ENCODE measurements at regions not wholly inside any gene's neighbourhood (a gene's known extent, or its start where the extent isn't known, plus 50 kb on each side); places are given as distances from the start of the nearest gene placed in this dataset.
"Not testable (repeated sequence)": the region's sequence is repeated elsewhere in the genome, so short reads cannot be mapped to it uniquely, and the experiment has no call there.

GRCh38 chr7:29641651-29642050, 78.0 kb downstream of the PRR15 start:
- Histone ChIP-seq H3K9ac (ENCODE audit: insufficient read depth in 1 of 2, low read length in 2 of 2) (no peak overlapping the region), H3K9me3 (ENCODE audit: control insufficient read depth in 4 of 4, insufficient read depth in 3 of 4, low read length in 3 of 4) (no peaks in the 10 kb centered on the region), H3K4me1 (ENCODE audit: control insufficient read depth in 5 of 5, insufficient read depth in 5 of 5, low read length in 5 of 5) (no peaks in the 10 kb centered on the region), H3K27me3 (ENCODE audit: control insufficient read depth in 3 of 3, insufficient read depth in 3 of 3, low read length in 2 of 3) (no peaks in the 10 kb centered on the region), H3K4me3 (no peak overlapping the region), H3K27ac (ENCODE audit: low read depth in 1 of 2, low read length in 1 of 2) (no peak overlapping the region), H3K36me3 (ENCODE audit: control insufficient read depth in 4 of 4, insufficient read depth in 4 of 4, low read length in 4 of 4) (no peaks in the 10 kb centered on the region)
- ATAC-seq (ENCODE audit: insufficient read depth, low FRiP score) (no peak), DNase-seq (no peak)
- 94 to 95% methylated on average over 5 of the region's 5 CpGs for WGBS, 2 donors
- no peak for TF ChIP-seq CTCF (IDR thresholded peaks at IDR 0.05; ENCODE audit: control extremely low read depth, extremely low read depth)

GRCh38 chr7:29642494-29643155, 79.0 kb downstream of the PRR15 start:
- Histone ChIP-seq H3K27me3 (ENCODE audit: control insufficient read depth in 3 of 3, insufficient read depth in 3 of 3, low read length in 2 of 3) (no peaks in the 10 kb centered on the region), H3K9me3 (ENCODE audit: control insufficient read depth in 4 of 4, insufficient read depth in 3 of 4, low read length in 3 of 4) (no peaks in the 10 kb centered on the region), H3K9ac (ENCODE audit: insufficient read depth in 1 of 2, low read length in 2 of 2) (no peak overlapping the region), H3K36me3 (ENCODE audit: control insufficient read depth in 4 of 4, insufficient read depth in 4 of 4, low read length in 4 of 4) (no peaks in the 10 kb centered on the region), H3K4me1 (ENCODE audit: control insufficient read depth in 5 of 5, insufficient read depth in 5 of 5, low read length in 5 of 5) (no peaks in the 10 kb centered on the region), H3K4me3 (no peak overlapping the region), H3K27ac (ENCODE audit: low read depth in 1 of 2, low read length in 1 of 2) (no peak overlapping the region)
- TF ChIP-seq CTCF (IDR thresholded peaks at IDR 0.05; ENCODE audit: control extremely low read depth, extremely low read depth): no peak
- WGBS, 2 donors: 90 to 95% methylated on average over 10 of the region's 10 CpGs
- no peak for DNase-seq
- ATAC-seq (ENCODE audit: insufficient read depth, low FRiP score): no peak

GRCh38 chr7:29646116-29646515, 82.5 kb downstream of the PRR15 start:
- 52 to 62% methylated on average over 2 of the region's 2 CpGs for WGBS, 2 donors
- not testable (repeated sequence) for DNase-seq; H3K27me3 ChIP-seq (ENCODE audit: control insufficient read depth in 3 of 3, insufficient read depth in 3 of 3, low read length in 2 of 3); H3K9me3 ChIP-seq (ENCODE audit: control insufficient read depth in 4 of 4, insufficient read depth in 3 of 4, low read length in 3 of 4); ATAC-seq (ENCODE audit: insufficient read depth, low FRiP score); H3K36me3 ChIP-seq (ENCODE audit: control insufficient read depth in 4 of 4, insufficient read depth in 4 of 4, low read length in 4 of 4); H3K4me3 ChIP-seq; H3K9ac ChIP-seq (ENCODE audit: insufficient read depth in 1 of 2, low read length in 2 of 2); H3K27ac ChIP-seq (ENCODE audit: low read depth in 1 of 2, low read length in 1 of 2); H3K4me1 ChIP-seq (ENCODE audit: control insufficient read depth in 5 of 5, insufficient read depth in 5 of 5, low read length in 5 of 5)

DNA sequence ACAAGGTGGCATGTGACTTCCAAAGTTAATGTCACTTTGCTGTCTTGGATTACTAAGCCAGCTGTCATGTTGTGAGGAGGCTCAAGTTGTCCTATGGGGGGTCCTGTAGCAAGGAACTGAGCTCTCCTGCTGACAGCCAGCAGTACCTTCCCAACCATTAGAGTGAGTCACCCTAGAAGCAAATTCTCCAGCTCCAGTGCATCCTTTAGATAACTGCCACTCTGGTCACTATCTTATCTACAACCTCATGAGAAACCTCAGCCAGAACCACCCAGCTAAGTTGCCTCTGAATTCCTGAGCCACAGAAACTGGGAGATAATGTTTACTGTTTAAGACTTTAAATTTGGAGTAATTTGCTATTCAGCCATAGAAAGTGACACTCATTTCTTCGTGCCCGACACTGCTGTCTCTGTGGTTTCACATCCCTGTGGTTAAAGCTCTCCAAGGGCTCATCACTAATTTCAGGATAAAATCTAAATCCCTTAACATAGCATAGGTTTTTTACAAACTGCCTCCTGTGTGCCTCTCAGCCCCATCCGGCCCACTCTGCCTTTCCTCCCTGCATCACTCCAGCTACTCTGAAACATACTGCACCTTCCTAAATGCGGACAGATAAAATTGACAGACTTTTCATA, 83.5 kb downstream of the PRR15 start:
- no peak for TF ChIP-seq CTCF (IDR thresholded peaks at IDR 0.05; ENCODE audit: control extremely low read depth, extremely low read depth)
- no peak overlapping the region for H3K4me3 ChIP-seq
- 64 to 86% methylated on average over 4 of the region's 4 CpGs for WGBS, 2 donors
- no peak for DNase-seq
- H3K4me1 ChIP-seq (ENCODE audit: control insufficient read depth in 5 of 5, insufficient read depth in 5 of 5, low read length in 5 of 5): no peaks in the 10 kb centered on the region
- no peak overlapping the region for H3K9ac ChIP-seq (ENCODE audit: insufficient read depth in 1 of 2, low read length in 2 of 2)
- H3K27me3 ChIP-seq (ENCODE audit: control insufficient read depth in 3 of 3, insufficient read depth in 3 of 3, low read length in 2 of 3): no peaks in the 10 kb centered on the region
- ATAC-seq (ENCODE audit: insufficient read depth, low FRiP score): no peak
- peaks cover 0 to 3% (median 0%) of the 10 kb centered on the region in 4 donors for H3K36me3 ChIP-seq (ENCODE audit: control insufficient read depth in 4 of 4, insufficient read depth in 4 of 4, low read length in 4 of 4)
- no peaks in the 10 kb centered on the region for H3K9me3 ChIP-seq (ENCODE audit: control insufficient read depth in 4 of 4, insufficient read depth in 3 of 4, low read length in 3 of 4)
- H3K27ac ChIP-seq (ENCODE audit: low read depth in 1 of 2, low read length in 1 of 2): no peak overlapping the region

GRCh38 chr7:29647691-29648210, 84.1 kb downstream of the PRR15 start:
- H3K36me3 ChIP-seq (ENCODE audit: control insufficient read depth in 4 of 4, insufficient read depth in 4 of 4, low read length in 4 of 4); H3K9ac ChIP-seq (ENCODE audit: insufficient read depth in 1 of 2, low read length in 2 of 2); H3K27me3 ChIP-seq (ENCODE audit: control insufficient read depth in 3 of 3, insufficient read depth in 3 of 3, low read length in 2 of 3); ATAC-seq (ENCODE audit: insufficient read depth, low FRiP score); H3K9me3 ChIP-seq (ENCODE audit: control insufficient read depth in 4 of 4, insufficient read depth in 3 of 4, low read length in 3 of 4); DNase-seq; H3K27ac ChIP-seq (ENCODE audit: low read depth in 1 of 2, low read length in 1 of 2); H3K4me3 ChIP-seq; H3K4me1 ChIP-seq (ENCODE audit: control insufficient read depth in 5 of 5, insufficient read depth in 5 of 5, low read length in 5 of 5): not testable (repeated sequence)
- 87 to 92% methylated on average over 5 of the region's 5 CpGs for WGBS, 2 donors
